Neuronal stem cell (in vitro differentiated cells): ENCODE measurements at regions not wholly inside any gene's neighbourhood (a gene's known extent, or its start where the extent isn't known, plus 50 kb on each side); places are given as distances from the start of the nearest gene placed in this dataset.

Experiments
- DNase-seq: peaks from one replicate; pipeline ENCODE4 v3.0.0-alpha.2; 2013; ENCODE audit warnings: low spot score
- H2AFZ ChIP-seq: one replicate; pipeline ENCODE4 v1.6.1; 2013; ENCODE audit warnings: mild to moderate bottlenecking, low read length, inconsistent platforms
- H2AK5ac ChIP-seq: 2 replicates; pipeline ENCODE4 v1.6.1; 2013; ENCODE audit warnings: low read depth, mild to moderate bottlenecking, inconsistent platforms, low read length, moderate library complexity, mixed read lengths
- H2BK120ac ChIP-seq: 2 replicates; pipeline ENCODE4 v1.6.1; 2013; ENCODE audit warnings: low read depth, mild to moderate bottlenecking, inconsistent platforms, low read length, moderate library complexity, mixed read lengths
- H2BK12ac ChIP-seq: one replicate; pipeline ENCODE4 v1.6.1; 2013; ENCODE audit warnings: low read length, inconsistent platforms
- H2BK15ac ChIP-seq: 2 replicates; pipeline ENCODE4 v1.6.1; 2013; ENCODE audit warnings: mild to moderate bottlenecking, low read length, inconsistent platforms, mixed read lengths
- H2BK5ac ChIP-seq: one replicate; pipeline ENCODE4 v1.6.1; 2013; ENCODE audit warnings: inconsistent platforms, mild to moderate bottlenecking, low read length, moderate library complexity
- H3K14ac ChIP-seq: one replicate; pipeline ENCODE4 v1.6.1; 2013; ENCODE audit warnings: low read length, inconsistent platforms
- H3K18ac ChIP-seq: 2 replicates; pipeline ENCODE4 v1.6.1; 2013; ENCODE audit warnings: low read length, inconsistent platforms
- H3K23ac ChIP-seq: 2 replicates; pipeline ENCODE4 v1.6.1; 2013; ENCODE audit warnings: low read depth, mild to moderate bottlenecking, mixed read lengths, low read length, inconsistent platforms; ENCODE audit not compliant: poor library complexity
- H3K27ac ChIP-seq: replicated peaks from 3 replicates; pipeline ENCODE4 v1.5.1; 2013; ENCODE audit warnings: low read length, inconsistent platforms
- H3K27me3 ChIP-seq, 3 experiments: 2 replicates each; pipeline ENCODE4 v1.6.1; 2013; ENCODE audit warnings: low read length in 3 of 3, mild to moderate bottlenecking in 2 of 3, inconsistent platforms in 1 of 3, low read depth in 1 of 3, mixed read lengths in 1 of 3, moderate library complexity in 1 of 3; ENCODE audit not compliant: control insufficient read depth in 3 of 3, insufficient read depth in 3 of 3
- H3K36me3 ChIP-seq, 2 donors: replicated peaks in 1 of 2; 2 replicates each; pipeline ENCODE4 v1.6.1; 2013; ENCODE audit warnings: low read length in 2 of 2; ENCODE audit not compliant: control insufficient read depth in 2 of 2, insufficient read depth in 2 of 2
- H3K4ac ChIP-seq: 2 replicates; pipeline ENCODE4 v1.6.1; 2013; ENCODE audit warnings: inconsistent platforms, mild to moderate bottlenecking, low read length, moderate library complexity
- H3K4me1 ChIP-seq, 2 donors: 1 replicate in 1 of 2; 2 replicates in 1 of 2; pipeline ENCODE4 v1.6.1; 2013; ENCODE audit warnings: low read length in 2 of 2, low read depth in 1 of 2; ENCODE audit not compliant: control insufficient read depth in 2 of 2, insufficient read depth in 1 of 2
- H3K4me2 ChIP-seq: one replicate; pipeline ENCODE4 v1.6.1; 2013; ENCODE audit warnings: mild to moderate bottlenecking, low read length, inconsistent platforms; ENCODE audit not compliant: insufficient read depth, poor library complexity, severe bottlenecking
- H3K4me3 ChIP-seq, 2 donors: 2 replicates each; pipeline ENCODE4 v1.5.1; 2013; ENCODE audit warnings: low read length in 2 of 2, mild to moderate bottlenecking in 2 of 2, inconsistent platforms in 1 of 2, moderate library complexity in 1 of 2
- H3K79me1 ChIP-seq: one replicate; pipeline ENCODE4 v1.6.1; 2013; ENCODE audit warnings: low read depth, mild to moderate bottlenecking, inconsistent platforms, low read length, moderate library complexity
- H3K9ac ChIP-seq: one replicate; pipeline ENCODE4 v1.6.1; 2013; ENCODE audit warnings: mild to moderate bottlenecking, low read depth, low read length, inconsistent platforms; ENCODE audit not compliant: poor library complexity
- H3K9me3 ChIP-seq, 2 donors: replicated peaks in 1 of 2; 2 replicates each; pipeline versions ENCODE3 to v1.6.1; 2013; ENCODE audit warnings: low read length in 2 of 2, mild to moderate bottlenecking in 2 of 2, inconsistent platforms in 1 of 2, low read depth in 1 of 2, mixed read lengths in 1 of 2, moderate library complexity in 1 of 2; ENCODE audit not compliant: control insufficient read depth in 2 of 2, insufficient read depth in 1 of 2
- H4K8ac ChIP-seq: one replicate; pipeline ENCODE4 v1.6.1; 2013; ENCODE audit warnings: low read depth, mild to moderate bottlenecking, inconsistent platforms, low read length, moderate library complexity
- H4K91ac ChIP-seq: one replicate; pipeline ENCODE4 v1.6.1; 2013; ENCODE audit warnings: low read length, low read depth, mild to moderate bottlenecking, inconsistent platforms; ENCODE audit not compliant: poor library complexity
- WGBS, 2 donors: extraction: QIAGEN DNeasy Blood & Tissue Kit; methylation state at CpG; one replicate each; pipeline ENCODE4 v1.1.7; 2013; ENCODE audit warnings: missing lambda C conversion rate in 2 of 2, mixed read lengths in 1 of 2; ENCODE audit not compliant: insufficient read length in 2 of 2, insufficient replicate concordance in 1 of 2; ENCODE audit errors: extremely low coverage in 2 of 2; 5-methylcytosine and 5-hydroxymethylcytosine counted together

GRCh38 chr2:142722569-142722968, 154.9 kb upstream of the KYNU start:
- Histone ChIP-seq H3K18ac (no peak overlapping the region), H2BK120ac (no peak overlapping the region), H2AK5ac (no peak overlapping the region), H3K4me2 (no peak overlapping the region), H2AFZ (no peak overlapping the region), H3K79me1 (no peaks in the 10 kb centered on the region), H3K27me3 (no peaks in the 10 kb centered on the region), H2BK5ac (no peak overlapping the region), H3K4me3 (no peak overlapping the region), H4K8ac (no peak overlapping the region), H3K4ac (no peak overlapping the region), H3K23ac (no peak overlapping the region), H2BK12ac (no peak overlapping the region), H2BK15ac (no peak overlapping the region), H3K9ac (no peak overlapping the region), H3K4me1 (peaks cover 0 to 1% of the 10 kb centered on the region in 2 donors), H3K27ac (no peak overlapping the region), H3K36me3 (no peaks in the 10 kb centered on the region), H3K14ac (no peak overlapping the region), H4K91ac (no peak overlapping the region), H3K9me3 (no peaks in the 10 kb centered on the region)
- DNase-seq: no peak

DNA sequence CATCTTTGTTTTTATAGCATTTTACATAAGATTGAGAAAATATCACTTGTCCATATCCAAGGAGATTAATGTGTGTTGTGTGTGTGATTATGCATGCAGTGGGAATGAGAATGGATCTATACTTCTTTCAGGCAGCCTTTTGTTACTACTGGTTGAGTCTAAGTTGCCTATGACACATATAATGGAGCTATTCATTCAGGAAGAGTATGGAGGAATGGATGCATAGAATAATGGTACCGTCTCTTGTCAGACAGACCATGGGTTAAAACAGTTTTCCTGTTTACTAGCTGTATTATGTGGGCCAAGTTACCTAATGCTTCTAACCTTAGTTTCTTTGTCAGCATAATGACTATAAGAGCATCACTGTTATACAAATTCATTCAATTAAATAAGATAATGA, 155.4 kb upstream of the KYNU start:
- Histone ChIP-seq H3K18ac (no peak overlapping the region), H3K9me3 (no peaks in the 10 kb centered on the region), H4K8ac (no peak overlapping the region), H3K79me1 (no peaks in the 10 kb centered on the region), H3K4ac (no peak overlapping the region), H4K91ac (no peak overlapping the region), H2BK5ac (no peak overlapping the region), H3K14ac (no peak overlapping the region), H2BK12ac (no peak overlapping the region), H2AFZ (no peak overlapping the region), H3K27ac (no peak overlapping the region), H3K9ac (no peak overlapping the region), H3K36me3 (no peaks in the 10 kb centered on the region), H3K27me3 (no peaks in the 10 kb centered on the region), H3K4me2 (no peak overlapping the region), H3K23ac (no peak overlapping the region), H2BK120ac (no peak overlapping the region), H2BK15ac (no peak overlapping the region), H3K4me3 (no peak overlapping the region), H3K4me1 (peaks cover 0 to 5% of the 10 kb centered on the region in 2 donors), H2AK5ac (no peak overlapping the region)
- WGBS, 2 donors: no CpG with 5 or more reads among the region's 1 CpG
- DNase-seq: no peak

DNA sequence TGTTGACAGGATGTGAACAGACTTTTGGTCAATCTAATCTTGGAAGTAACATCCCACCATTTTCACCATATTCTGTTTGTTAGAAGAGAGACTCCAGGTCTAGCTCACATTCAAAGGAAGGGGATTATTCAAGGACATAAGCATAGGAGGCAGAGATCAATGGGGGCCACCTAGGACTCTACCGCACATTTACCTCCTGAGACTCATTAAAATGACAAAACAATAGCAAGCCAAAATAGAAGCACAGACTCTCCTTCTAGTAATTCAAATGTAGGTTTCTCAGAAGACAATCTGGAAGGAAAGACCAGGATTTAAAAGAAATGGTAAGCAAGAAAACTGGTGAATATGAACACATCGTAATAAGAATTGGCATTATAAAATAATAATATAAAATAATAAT, 156.4 kb upstream of the KYNU start:
- DNase-seq: no peak
- no peak overlapping the region for H2BK120ac ChIP-seq
- H4K8ac ChIP-seq: no peak overlapping the region
- no peak overlapping the region for H2BK12ac ChIP-seq
- no peak overlapping the region for H2AFZ ChIP-seq
- peaks cover 3 to 10% of the 10 kb centered on the region in 2 donors for H3K4me1 ChIP-seq
- H3K27me3 ChIP-seq: no peaks in the 10 kb centered on the region
- H2BK15ac ChIP-seq: no peak overlapping the region
- no peaks in the 10 kb centered on the region for H3K79me1 ChIP-seq
- H3K18ac ChIP-seq: no peak overlapping the region
- no peaks in the 10 kb centered on the region for H3K9me3 ChIP-seq
- no CpG with 5 or more reads among the region's 2 CpGs for WGBS, 2 donors
- H3K27ac ChIP-seq: no peak overlapping the region
- H2AK5ac ChIP-seq: no peak overlapping the region
- no peak overlapping the region for H3K4me2 ChIP-seq
- no peaks in the 10 kb centered on the region for H3K36me3 ChIP-seq
- H3K9ac ChIP-seq: no peak overlapping the region
- H3K4ac ChIP-seq: no peak overlapping the region
- H3K4me3 ChIP-seq: no peak overlapping the region
- H4K91ac ChIP-seq: no peak overlapping the region
- no peak overlapping the region for H3K14ac ChIP-seq
- H3K23ac ChIP-seq: no peak overlapping the region
- no peak overlapping the region for H2BK5ac ChIP-seq

- Histone ChIP-seq H3K4me2 (no peak overlapping the region), H3K27me3 (no peaks in the 10 kb centered on the region), H3K79me1 (no peaks in the 10 kb centered on the region), H3K4me3 (no peak overlapping the region), H3K9me3 (no peaks in the 10 kb centered on the region), H3K18ac (no peak overlapping the region), H3K4ac (no peak overlapping the region), H3K14ac (no peak overlapping the region), H3K23ac (no peak overlapping the region), H2BK5ac (no peak overlapping the region), H3K4me1 (peaks cover 3 to 10% of the 10 kb centered on the region in 2 donors), H3K27ac (no peak overlapping the region), H2AK5ac (no peak overlapping the region), H3K9ac (no peak overlapping the region), H4K8ac (no peak overlapping the region), H2BK120ac (no peak overlapping the region), H3K36me3 (no peaks in the 10 kb centered on the region), H2AFZ (no peak overlapping the region), H2BK15ac (no peak overlapping the region), H2BK12ac (no peak overlapping the region), H4K91ac (no peak overlapping the region)
- WGBS, 2 donors: no CpG with 5 or more reads among the region's 7 CpGs
- DNase-seq: no peak
Observed at GRCh38 chr2:142718576-142719155, 158.8 kb upstream of the KYNU start.
